HG03521 (cell line): ENCODE measurements at regions not wholly inside any gene's neighbourhood (a gene's known extent, or its start where the extent isn't known, plus 50 kb on each side); places are given as distances from the start of the nearest gene placed in this dataset.
"Not testable (repeated sequence)": the region's sequence is repeated elsewhere in the genome, so short reads cannot be mapped to it uniquely, and the experiment has no call there.

ENCODE experiments used
- ATAC-seq: cut with Tn5 transposase; IDR thresholded peaks from one replicate; pipeline ENCODE4 v1.9.1; 2021; ENCODE audit warnings: mild to moderate bottlenecking, moderate library complexity; ENCODE audit not compliant: unreplicated experiment

- ATAC-seq = no peak
These were observed 252.9 kb downstream of the DPY19L2 start for GRCh38 chr12:63415357-63415756.

DNA sequence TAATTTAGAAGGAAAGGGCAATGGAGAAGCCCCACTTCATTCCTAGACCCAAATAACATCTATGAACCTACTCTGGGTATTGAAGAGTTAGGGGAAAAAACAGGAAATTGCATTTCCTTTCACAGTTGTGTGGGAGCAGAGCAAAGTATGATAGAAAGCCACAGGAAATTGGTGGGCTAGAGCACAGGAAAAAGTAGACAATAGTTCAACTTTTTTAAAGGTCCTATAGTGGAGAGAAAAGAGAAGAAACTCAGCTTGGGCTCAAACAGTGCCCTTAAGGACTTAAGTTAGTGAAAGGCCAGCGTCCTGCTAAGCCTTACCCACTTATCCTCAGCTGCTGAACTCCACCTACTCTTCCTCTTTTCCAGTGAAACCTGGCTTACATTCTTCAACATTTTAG, 258.1 kb downstream of the DPY19L2 start:
- no peak for ATAC-seq

DNA sequence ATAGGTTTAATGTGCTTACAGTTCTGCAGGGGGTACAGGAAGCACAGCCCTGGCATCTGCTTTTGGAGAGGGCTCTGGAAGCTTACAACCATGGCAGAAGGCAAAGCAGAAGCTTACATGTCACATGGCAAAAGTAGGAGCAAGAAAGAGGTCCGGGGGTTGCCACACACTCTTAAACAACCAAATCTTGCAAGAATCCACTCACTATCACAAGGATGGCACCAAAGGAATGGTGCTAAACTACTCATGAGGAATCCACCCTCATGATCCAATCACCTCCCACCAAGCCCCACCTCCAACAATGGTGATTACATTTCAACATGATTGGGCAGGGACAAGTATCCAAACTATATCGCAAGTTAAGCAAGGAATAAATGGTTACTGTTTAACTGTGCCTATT, 255.8 kb upstream of the AVPR1A start:
- ATAC-seq = no peak

GRCh38 chr12:63404611-63405010, 253.6 kb upstream of the AVPR1A start:
- no peak for ATAC-seq

DNA sequence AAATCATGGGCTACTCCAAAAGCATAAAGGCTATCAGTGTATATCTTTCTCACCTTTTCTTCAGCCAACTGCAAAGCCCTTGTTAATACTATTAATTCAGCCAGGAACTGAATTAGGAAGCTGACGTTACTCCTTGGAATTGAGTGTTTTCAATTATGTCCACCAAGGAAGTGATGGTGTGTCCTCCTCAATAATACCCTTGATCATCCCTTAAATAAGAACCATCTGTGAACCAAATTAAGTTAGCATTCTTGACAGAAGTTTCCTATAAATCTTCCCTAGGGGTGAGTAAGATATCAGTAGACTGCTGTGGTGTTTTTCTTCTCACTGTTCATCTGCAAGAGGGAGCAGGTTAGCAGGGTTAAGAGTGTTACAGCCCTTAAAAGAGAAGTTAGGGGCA, 252.3 kb upstream of the AVPR1A start:
- ATAC-seq = no peak

- ATAC-seq = no peak
These were observed 249.7 kb upstream of the AVPR1A start for GRCh38 chr12:63400718-63401117.

DNA sequence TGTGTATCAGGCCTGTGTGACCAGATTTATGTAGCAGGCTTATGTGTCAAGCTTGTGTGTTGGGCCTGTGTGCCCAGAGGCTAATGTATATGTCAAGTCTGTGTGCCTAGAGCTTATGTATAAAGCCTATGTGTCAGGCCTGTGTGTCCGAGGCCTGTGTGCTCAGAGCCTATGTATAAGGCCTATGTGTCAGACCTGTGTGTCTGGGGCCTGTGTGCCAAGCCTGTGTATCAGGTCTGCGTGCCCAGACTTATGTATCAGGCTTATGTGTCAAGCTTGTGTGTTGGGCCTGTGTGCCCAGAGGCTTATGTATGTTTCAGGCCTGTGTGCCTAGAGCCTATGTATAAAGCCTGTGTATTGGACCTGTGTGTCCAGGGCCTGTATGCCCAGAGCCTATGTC, 249.3 kb upstream of the AVPR1A start:
- no peak for ATAC-seq

- no peak for ATAC-seq
These were observed 246.8 kb upstream of the AVPR1A start for GRCh38 chr12:63397807-63398206.

GRCh38 chr12:63396135-63396534, 245.1 kb upstream of the AVPR1A start:
- no peak for ATAC-seq

- ATAC-seq = no peak
These were observed 244.0 kb upstream of the AVPR1A start for GRCh38 chr12:63394983-63395382.

DNA sequence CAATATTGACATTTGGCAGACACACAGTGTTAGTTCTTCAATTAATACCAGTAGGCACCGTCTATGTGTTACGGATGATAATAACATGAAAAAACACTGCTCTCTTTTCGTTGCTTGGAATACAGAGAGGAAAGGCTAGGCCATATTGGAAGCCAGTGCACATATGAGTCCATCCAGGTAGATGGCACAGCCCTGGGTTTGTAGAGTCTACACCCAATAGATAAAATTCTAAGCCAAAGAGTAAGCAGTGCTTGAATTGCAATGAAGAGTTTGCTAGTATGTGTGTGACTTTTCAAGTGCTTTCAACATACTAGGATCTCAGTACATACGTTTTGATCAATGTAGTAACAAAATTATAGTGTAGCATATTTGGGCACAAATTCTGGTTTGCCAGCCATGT, 243.3 kb upstream of the AVPR1A start:
- no peak for ATAC-seq

DNA sequence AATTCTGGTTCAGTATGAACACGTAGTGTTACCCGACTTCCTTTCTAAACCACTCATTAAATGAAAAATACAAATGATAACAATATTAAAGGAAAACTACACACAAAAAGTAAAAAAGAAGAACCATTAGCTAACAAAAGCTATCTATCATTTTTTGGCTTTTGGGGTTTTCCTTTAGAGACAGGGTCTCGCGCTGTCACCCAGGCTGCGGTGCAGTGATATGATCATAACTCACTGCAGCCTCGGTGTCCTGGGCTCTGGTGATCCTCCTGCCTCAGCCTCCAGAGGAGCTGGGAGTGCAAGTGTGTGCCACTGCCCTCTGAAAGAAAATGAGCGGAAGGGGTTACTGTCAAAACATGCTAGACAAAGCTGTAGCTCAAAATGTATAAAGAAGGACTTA, 238.2 kb upstream of the AVPR1A start:
- no peak for ATAC-seq

DNA sequence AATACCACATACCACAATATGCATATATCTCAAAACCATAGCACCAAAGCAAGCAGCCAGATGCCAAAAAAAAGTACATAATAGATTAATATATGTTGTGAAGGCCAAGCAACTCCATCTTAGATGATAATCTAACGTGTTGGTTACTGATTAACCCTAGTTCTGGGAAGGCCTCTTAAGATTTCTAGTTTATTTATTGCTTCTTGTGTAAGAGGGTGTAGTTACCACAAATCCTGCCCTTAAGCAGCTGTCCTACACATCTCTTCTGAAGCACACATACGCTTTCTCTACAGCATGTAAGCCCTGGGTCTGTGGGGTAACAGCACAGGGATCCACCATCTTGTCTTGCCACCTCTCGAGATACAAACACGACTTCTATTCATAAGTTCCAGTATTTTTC, 236.8 kb upstream of the AVPR1A start:
- ATAC-seq = no peak

DNA sequence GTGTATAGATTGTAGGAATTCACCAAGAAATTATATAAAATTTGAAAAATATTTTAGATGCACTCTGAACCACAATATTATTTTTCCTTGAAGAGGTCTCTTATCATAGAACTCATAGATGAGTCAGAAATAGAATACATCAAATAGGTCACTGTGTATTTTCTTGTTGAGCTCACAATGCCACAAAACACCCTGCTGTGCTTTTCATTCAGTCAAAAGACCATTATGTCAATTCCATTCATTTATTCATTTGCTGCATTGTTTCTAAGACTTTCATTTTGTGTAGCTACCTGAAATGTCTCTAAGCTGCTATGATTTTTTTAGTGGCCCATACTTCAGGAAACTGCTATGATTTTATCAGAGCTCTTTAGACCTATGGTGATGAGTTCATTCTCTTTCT, 231.9 kb upstream of the AVPR1A start:
- ATAC-seq = no peak

GRCh38 chr12:63362791-63363190, 211.8 kb upstream of the AVPR1A start:
- ATAC-seq = no peak

- no peak for ATAC-seq
These were observed 211.2 kb upstream of the AVPR1A start for GRCh38 chr12:63362166-63362565.

GRCh38 chr12:63354969-63355368, 204.0 kb upstream of the AVPR1A start:
- ATAC-seq = no peak

DNA sequence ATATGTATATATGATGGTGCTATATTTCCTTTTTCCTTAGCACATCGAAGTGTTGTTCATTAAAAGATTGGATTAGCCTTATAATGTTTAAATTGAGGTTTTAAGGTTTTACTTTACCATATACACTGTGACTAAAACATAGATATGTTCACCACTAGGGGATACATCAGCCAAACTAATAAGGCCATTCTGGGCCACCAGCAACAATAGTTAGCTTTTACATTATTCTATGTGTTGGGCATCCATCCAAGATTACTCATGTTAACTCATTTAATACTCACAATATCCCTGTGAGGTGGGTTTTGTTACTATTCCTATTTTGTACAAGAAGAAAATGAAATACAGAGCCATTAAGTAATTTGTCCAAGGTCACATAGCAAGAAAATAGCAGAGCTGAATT, 202.6 kb upstream of the AVPR1A start:
- no peak for ATAC-seq

- ATAC-seq = no peak
These were observed 200.4 kb upstream of the AVPR1A start for GRCh38 chr12:63351370-63351769.

GRCh38 chr12:63348556-63348955, 197.6 kb upstream of the AVPR1A start:
- ATAC-seq = no peak

DNA sequence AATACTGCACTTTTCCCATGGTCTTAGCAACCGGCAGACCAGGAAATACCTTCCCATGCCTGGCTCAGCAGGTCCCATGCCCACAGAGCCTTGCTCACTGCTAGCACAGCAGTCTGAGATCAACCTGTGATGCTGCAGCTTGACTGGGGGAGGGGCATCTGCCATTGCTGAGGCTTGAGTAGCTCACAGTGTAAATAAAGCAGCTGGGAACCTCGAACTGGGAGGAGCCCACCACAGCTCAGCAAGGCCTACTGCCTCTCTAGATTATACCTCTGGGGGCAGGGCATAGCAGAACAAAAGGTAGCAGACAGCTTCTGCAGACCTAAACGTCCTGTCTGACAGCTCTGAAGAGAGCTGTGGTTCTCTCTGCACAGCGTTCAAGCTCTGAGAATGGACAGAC, 186.2 kb upstream of the AVPR1A start:
- not testable (repeated sequence) for ATAC-seq

DNA sequence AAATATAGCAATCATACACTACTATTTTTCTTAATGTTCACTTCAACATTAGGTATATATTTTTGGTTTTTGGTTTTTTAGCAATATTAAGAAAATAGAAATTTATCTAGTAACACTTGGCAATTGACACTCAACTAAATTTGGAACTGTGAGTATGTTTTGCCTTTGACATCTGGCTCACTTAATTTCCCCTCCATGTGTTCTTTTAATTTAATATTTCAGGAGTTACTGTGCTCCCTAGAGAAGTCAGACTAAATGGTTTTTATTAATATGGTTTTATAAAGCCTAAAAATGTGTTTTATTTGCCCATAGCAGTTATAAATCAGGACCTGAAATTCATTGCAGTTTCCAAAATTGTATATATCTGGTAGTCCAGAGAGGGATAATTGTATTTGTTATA, 175.3 kb upstream of the AVPR1A start:
- no peak for ATAC-seq

- ATAC-seq = no peak
These were observed 174.8 kb upstream of the AVPR1A start for GRCh38 chr12:63325757-63326156.

GRCh38 chr12:63323942-63324341, 172.9 kb upstream of the AVPR1A start:
- no peak for ATAC-seq
